ENCODE measurements at regions not wholly inside any gene's neighbourhood (a gene's known extent, or its start where the extent isn't known, plus 50 kb on each side); places are given as distances from the start of the nearest gene placed in this dataset.

DNA sequence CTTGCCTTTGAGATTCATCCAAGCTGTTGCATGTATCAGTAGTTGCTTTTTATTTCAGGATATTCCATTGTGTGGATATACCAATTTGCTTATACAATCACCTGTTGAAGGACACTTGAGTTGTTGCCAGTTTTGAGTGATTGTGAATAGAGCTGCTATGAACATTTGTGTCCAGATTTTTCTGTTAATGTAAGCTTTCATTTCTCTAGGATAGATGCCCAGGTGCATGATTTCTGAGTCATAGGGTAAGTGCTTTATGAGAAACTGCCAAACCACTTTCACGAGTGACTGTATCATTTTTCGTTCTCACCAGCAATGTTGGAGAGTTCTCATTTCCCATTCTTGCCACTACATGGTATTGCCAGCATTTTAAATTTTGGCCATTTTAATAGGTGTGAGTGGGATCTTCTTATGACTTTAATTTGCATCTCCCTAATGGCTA lies 434.6 kb upstream of the RGS6 start:
- TF ChIP-seq, protein P1, sequence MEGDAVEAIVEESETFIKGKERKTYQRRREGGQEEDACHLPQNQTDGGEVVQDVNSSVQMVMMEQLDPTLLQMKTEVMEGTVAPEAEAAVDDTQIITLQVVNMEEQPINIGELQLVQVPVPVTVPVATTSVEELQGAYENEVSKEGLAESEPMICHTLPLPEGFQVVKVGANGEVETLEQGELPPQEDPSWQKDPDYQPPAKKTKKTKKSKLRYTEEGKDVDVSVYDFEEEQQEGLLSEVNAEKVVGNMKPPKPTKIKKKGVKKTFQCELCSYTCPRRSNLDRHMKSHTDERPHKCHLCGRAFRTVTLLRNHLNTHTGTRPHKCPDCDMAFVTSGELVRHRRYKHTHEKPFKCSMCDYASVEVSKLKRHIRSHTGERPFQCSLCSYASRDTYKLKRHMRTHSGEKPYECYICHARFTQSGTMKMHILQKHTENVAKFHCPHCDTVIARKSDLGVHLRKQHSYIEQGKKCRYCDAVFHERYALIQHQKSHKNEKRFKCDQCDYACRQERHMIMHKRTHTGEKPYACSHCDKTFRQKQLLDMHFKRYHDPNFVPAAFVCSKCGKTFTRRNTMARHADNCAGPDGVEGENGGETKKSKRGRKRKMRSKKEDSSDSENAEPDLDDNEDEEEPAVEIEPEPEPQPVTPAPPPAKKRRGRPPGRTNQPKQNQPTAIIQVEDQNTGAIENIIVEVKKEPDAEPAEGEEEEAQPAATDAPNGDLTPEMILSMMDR (conservative IDR thresholded peaks at IDR 0.05; ENCODE audit: low read depth, low read length): no peak
- TF ChIP-seq NFE2L2 (IDR thresholded peaks at IDR 0.05; ENCODE audit: low read depth, low read length): no peak
- no peak for TF ChIP-seq MAFK (IDR thresholded peaks at IDR 0.05; ENCODE audit: low read depth, low read length)
